Liver (tissue), 3 donors: ENCODE measurements at regions not wholly inside any gene's neighbourhood (a gene's known extent, or its start where the extent isn't known, plus 50 kb on each side); places are given as distances from the start of the nearest gene placed in this dataset.

Source experiments
- HNF4G ChIP-seq: IDR thresholded peaks from 2 replicates; pipeline ENCODE4 v1.6.1; 2016; ENCODE audit warnings: antibody characterized with exemption
- TAF1 ChIP-seq: conservative IDR thresholded peaks from 2 replicates; pipeline ENCODE4 v1.6.1; 2016; ENCODE audit warnings: antibody characterized with exemption, mild to moderate bottlenecking
- TF ChIP-seq, protein P1 (sequence below): fragments of 150-350 bp; IDR thresholded peaks from 2 replicates; pipeline ENCODE4 v1.5.1; 2017; ENCODE audit warnings: improper control_type of control experiment, low read depth, low read length; ENCODE audit not compliant: missing input control
- donor health status: healthy.
- donor health status: healthy.

GRCh38 chr7:65459438-65459837 is 85.8 kb downstream of the ZNF92 start:
- TF ChIP-seq, protein P1, sequence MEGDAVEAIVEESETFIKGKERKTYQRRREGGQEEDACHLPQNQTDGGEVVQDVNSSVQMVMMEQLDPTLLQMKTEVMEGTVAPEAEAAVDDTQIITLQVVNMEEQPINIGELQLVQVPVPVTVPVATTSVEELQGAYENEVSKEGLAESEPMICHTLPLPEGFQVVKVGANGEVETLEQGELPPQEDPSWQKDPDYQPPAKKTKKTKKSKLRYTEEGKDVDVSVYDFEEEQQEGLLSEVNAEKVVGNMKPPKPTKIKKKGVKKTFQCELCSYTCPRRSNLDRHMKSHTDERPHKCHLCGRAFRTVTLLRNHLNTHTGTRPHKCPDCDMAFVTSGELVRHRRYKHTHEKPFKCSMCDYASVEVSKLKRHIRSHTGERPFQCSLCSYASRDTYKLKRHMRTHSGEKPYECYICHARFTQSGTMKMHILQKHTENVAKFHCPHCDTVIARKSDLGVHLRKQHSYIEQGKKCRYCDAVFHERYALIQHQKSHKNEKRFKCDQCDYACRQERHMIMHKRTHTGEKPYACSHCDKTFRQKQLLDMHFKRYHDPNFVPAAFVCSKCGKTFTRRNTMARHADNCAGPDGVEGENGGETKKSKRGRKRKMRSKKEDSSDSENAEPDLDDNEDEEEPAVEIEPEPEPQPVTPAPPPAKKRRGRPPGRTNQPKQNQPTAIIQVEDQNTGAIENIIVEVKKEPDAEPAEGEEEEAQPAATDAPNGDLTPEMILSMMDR: no peak
- TF ChIP-seq HNF4G: no peak
- no peak for TF ChIP-seq TAF1
